ENCODE measurements at regions not wholly inside any gene's neighbourhood (a gene's known extent, or its start where the extent isn't known, plus 50 kb on each side); places are given as distances from the start of the nearest gene placed in this dataset.

GRCh38 chr15:27702581-27702980 lies 396.5 kb downstream of the OCA2 start:
- H3K9me3 ChIP-seq, result no peaks in the 10 kb centered on the region; the same call in 2 of the 3 replicates
- FAIRE-seq (no peak), DNase-seq (ENCODE audit: low read depth in 1 of 2, low spot score in 1 of 2) (no peak), ATAC-seq (no peak)
- ChIA-PET POLR2A (no interaction called here), CTCF (interaction anchor here (0.9 to 3.6 kb wide), 2 partner anchors 9 to 11 kb away, joined by 3 to 14 read pairs; no protein-coding TSS in a partner anchor)
- H3K4me2 ChIP-seq, result no peak overlapping the region
- WGBS (ENCODE audit: missing lambda C conversion rate), result 4% methylated on average over 4 of the region's 4 CpGs
- no peak overlapping the region for H3K4me3 ChIP-seq
- no peaks in the 10 kb centered on the region for H3K4me1 ChIP-seq
- no peak overlapping the region for H3K27ac ChIP-seq
- TF ChIP-seq CEBPB (IDR thresholded peaks at IDR 0.05), result no peak
- TF ChIP-seq FOSB (CRISPR knock-in tag; IDR thresholded peaks at IDR 0.05), result no peak
- no peak for TF ChIP-seq ESRRA (IDR thresholded peaks at IDR 0.05; ENCODE audit: borderline replicate concordance, low read length)
- TF ChIP-seq SMC3 (IDR thresholded peaks at IDR 0.05), result no peak
- TF ChIP-seq PBX3 (IDR thresholded peaks at IDR 0.05), result no peak
- no peak for TF ChIP-seq ELK1 (IDR thresholded peaks at IDR 0.05; ENCODE audit: low read depth, low read length)
- no peak for TF ChIP-seq RAD21 (conservative IDR thresholded peaks at IDR 0.05 in 1 of 2, IDR thresholded peaks at IDR 0.05 in 1 of 2)
- TF ChIP-seq ZFP36 (IDR thresholded peaks at IDR 0.05; ENCODE audit: borderline replicate concordance, partially characterized antibody), result no peak
- TF ChIP-seq BHLHE40 (IDR thresholded peaks at IDR 0.05; ENCODE audit: low read depth, low read length), result no peak

- H3K4me1 ChIP-seq, result no peaks in the 10 kb centered on the region
- ChIA-PET POLR2A (no interaction called here), CTCF (interaction anchor here (3.6 kb wide), 1 partner anchor 10 kb away, joined by 14 read pairs; no protein-coding TSS in a partner anchor)
- H3K9me3 ChIP-seq, result no peaks in the 10 kb centered on the region; the same call in 2 of the 3 replicates
- no peak overlapping the region for H3K27ac ChIP-seq
- H3K4me2 ChIP-seq, result no peak overlapping the region
- TF ChIP-seq EHF (CRISPR knock-in tag; IDR thresholded peaks at IDR 0.05), result no peak
- TF ChIP-seq HES2 (IDR thresholded peaks at IDR 0.05), result no peak
- no peak for TF ChIP-seq GATA3 (IDR thresholded peaks at IDR 0.05; ENCODE audit: borderline replicate concordance)
- no peak for TF ChIP-seq RCOR1 (IDR thresholded peaks at IDR 0.05; ENCODE audit: low read depth, low read length)
- FAIRE-seq (no peak), DNase-seq (ENCODE audit: low read depth in 1 of 2, low spot score in 1 of 2) (no peak), ATAC-seq (no peak; a peak in 1 of 6 replicates)
- H3K4me3 ChIP-seq, result no peak overlapping the region
- 38% methylated on average over 10 of the region's 11 CpGs for WGBS (ENCODE audit: missing lambda C conversion rate)
Observed at GRCh38 chr15:27701956-27702355, 397.2 kb downstream of the OCA2 start.

GRCh38 chr15:27701014-27701413 lies 398.1 kb downstream of the OCA2 start:
- under 1% methylated on average over 3 of the region's 3 CpGs for WGBS (ENCODE audit: missing lambda C conversion rate)
- no peak for DNase-seq (ENCODE audit: low read depth in 1 of 2, low spot score in 1 of 2)
- H3K9me3 ChIP-seq, result no peaks in the 10 kb centered on the region; the same call in 2 of the 3 replicates
- no peak for ATAC-seq
- ChIA-PET CTCF (interaction anchor here (3.6 kb wide), 1 partner anchor 9 kb away, joined by 14 read pairs; no protein-coding TSS in a partner anchor), POLR2A (no interaction called here)
- no peak overlapping the region for H3K27ac ChIP-seq
- H3K4me3 ChIP-seq, result no peak overlapping the region
- H3K4me2 ChIP-seq, result no peak overlapping the region
- H3K4me1 ChIP-seq, result no peaks in the 10 kb centered on the region
- no peak for FAIRE-seq
- TF ChIP-seq MAFK (IDR thresholded peaks at IDR 0.05; ENCODE audit: partially characterized antibody) (no peak), HOXB5 (CRISPR knock-in tag; IDR thresholded peaks at IDR 0.05) (no peak), ZNF302 (CRISPR knock-in tag; IDR thresholded peaks at IDR 0.05) (no peak), ZSCAN20 (CRISPR knock-in tag; IDR thresholded peaks at IDR 0.05) (no peak), E2F6 (IDR thresholded peaks at IDR 0.05; ENCODE audit: borderline replicate concordance, low read depth) (no peak), ZFP36 (IDR thresholded peaks at IDR 0.05; ENCODE audit: borderline replicate concordance, partially characterized antibody) (no peak), JUN (IDR thresholded peaks at IDR 0.05) (no peak), PHF8 (IDR thresholded peaks at IDR 0.05; ENCODE audit: borderline replicate concordance, low read depth) (no peak)
